Activated CD8-positive, alpha-beta T cell treated with anti-CD3 and anti-CD28 coated beads for 36 hours (primary cell): ENCODE measurements at regions not wholly inside any gene's neighbourhood (a gene's known extent, or its start where the extent isn't known, plus 50 kb on each side); places are given as distances from the start of the nearest gene placed in this dataset.

Experiments
- ATAC-seq: fragments of 200-7000 bp; cut with Tn5 transposase; one replicate; pipeline ENCODE4 v1.10.0; 2021; ENCODE audit warnings: mild to moderate bottlenecking, moderate library complexity
- CTCF ChIA-PET: fragments of 350-600 bp; sonication (Branson Sonifier 250); formaldehyde crosslinking; loops from one replicate; lab custom pipeline; 2021; ENCODE audit warnings: antibody characterized with exemption; lab: Charles Lee
- POLR2A ChIA-PET: fragments of 350-600 bp; sonication (Branson Sonifier 250); formaldehyde crosslinking; loops from one replicate; lab custom pipeline; 2021; ENCODE audit warnings: antibody characterized with exemption; lab: Charles Lee
- DNase-seq: peaks from one replicate; pipeline ENCODE4 v3.0.0-alpha.2; 2020
- H3K27ac Mint-ChIP-seq: one replicate; pipeline ENCODE4 v1.8.0; 2021; ENCODE audit warnings: mild to moderate bottlenecking, mixed read lengths
- H3K27me3 Mint-ChIP-seq: one replicate; pipeline ENCODE4 v1.8.0; 2021; ENCODE audit warnings: mixed read lengths
- H3K36me3 Mint-ChIP-seq: one replicate; pipeline ENCODE4 v1.8.0; 2021; ENCODE audit warnings: low read depth, mixed read lengths
- H3K4me1 Mint-ChIP-seq: one replicate; pipeline ENCODE4 v1.8.0; 2021; ENCODE audit warnings: low read depth, mixed read lengths
- H3K4me3 Mint-ChIP-seq: one replicate; pipeline ENCODE4 v1.8.0; 2021; ENCODE audit warnings: mild to moderate bottlenecking, moderate library complexity, mixed read lengths
- H3K9me3 Mint-ChIP-seq: one replicate; pipeline ENCODE4 v1.8.0; 2021; ENCODE audit warnings: mixed read lengths
- intact Hi-C: fragments of 100-400 bp; cut with micrococcal nuclease; formaldehyde crosslinking; loops from one replicate; pipeline ENCODE4 v1.10.0; 2022
- TF ChIP-seq, protein P1 (sequence below): fragments of 200-600 bp; IDR thresholded peaks from one replicate; pipeline ENCODE4 v1.8.0; 2022; ENCODE audit warnings: antibody characterized with exemption, mild to moderate bottlenecking

DNA sequence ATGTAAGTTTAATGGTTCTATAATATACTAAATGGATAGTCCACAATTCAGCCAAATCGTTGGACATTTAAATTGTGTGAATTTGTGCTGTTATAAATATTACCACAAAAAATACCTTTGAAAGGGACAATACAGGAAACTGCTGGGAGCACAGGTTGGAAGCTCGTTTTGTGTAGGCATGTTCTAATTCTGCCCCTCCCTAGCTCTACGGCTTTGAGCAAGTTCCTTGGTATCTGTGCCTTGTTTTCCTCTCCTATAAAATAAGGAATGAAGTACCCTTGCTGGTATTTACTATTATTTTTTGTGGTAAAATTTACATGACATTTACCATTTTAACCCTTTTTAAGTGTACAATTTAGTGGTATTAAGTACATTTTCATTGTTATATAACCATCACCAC lies 102.6 kb upstream of the SLC7A1 start:
- no peaks in the 10 kb centered on the region for H3K4me1 Mint-ChIP-seq
- intact Hi-C loops: no loop called here
- ChIA-PET POLR2A (no interaction called here), CTCF (interaction anchor here (1.0 kb wide), 1 partner anchor 190 kb away, joined by 3 read pairs; no protein-coding TSS in a partner anchor)
- ATAC-seq (no peak), DNase-seq (no peak)
- TF ChIP-seq, protein P1, sequence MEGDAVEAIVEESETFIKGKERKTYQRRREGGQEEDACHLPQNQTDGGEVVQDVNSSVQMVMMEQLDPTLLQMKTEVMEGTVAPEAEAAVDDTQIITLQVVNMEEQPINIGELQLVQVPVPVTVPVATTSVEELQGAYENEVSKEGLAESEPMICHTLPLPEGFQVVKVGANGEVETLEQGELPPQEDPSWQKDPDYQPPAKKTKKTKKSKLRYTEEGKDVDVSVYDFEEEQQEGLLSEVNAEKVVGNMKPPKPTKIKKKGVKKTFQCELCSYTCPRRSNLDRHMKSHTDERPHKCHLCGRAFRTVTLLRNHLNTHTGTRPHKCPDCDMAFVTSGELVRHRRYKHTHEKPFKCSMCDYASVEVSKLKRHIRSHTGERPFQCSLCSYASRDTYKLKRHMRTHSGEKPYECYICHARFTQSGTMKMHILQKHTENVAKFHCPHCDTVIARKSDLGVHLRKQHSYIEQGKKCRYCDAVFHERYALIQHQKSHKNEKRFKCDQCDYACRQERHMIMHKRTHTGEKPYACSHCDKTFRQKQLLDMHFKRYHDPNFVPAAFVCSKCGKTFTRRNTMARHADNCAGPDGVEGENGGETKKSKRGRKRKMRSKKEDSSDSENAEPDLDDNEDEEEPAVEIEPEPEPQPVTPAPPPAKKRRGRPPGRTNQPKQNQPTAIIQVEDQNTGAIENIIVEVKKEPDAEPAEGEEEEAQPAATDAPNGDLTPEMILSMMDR: no peak
- H3K27me3 Mint-ChIP-seq: peaks cover 17% of the 10 kb centered on the region
- H3K36me3 Mint-ChIP-seq: no peaks in the 10 kb centered on the region
- no peak overlapping the region for H3K4me3 Mint-ChIP-seq
- H3K9me3 Mint-ChIP-seq: no peaks in the 10 kb centered on the region
- no peak overlapping the region for H3K27ac Mint-ChIP-seq

DNA sequence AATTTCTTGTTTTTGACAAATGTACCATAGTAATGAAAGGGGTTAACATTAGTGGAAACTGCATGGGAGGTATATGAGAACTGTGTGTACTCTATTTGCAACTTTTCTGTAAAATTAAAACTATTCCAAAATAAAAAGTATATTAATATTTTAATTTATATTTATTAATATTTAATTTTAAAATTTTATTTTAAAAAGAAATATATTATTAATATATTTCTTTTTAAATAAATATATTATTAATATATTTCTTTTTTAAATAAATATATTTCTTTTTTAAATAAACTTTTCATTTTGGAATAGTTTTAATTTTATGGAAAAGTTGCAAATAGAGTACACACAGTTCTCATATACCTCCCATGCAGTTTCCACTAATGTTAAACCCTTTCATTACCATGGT lies 101.1 kb upstream of the SLC7A1 start:
- CTCF ChIA-PET: interaction anchor here (2.0 kb wide), 1 partner anchor 188 kb away, joined by 7 read pairs; no protein-coding TSS in a partner anchor
- TF ChIP-seq, protein P1: no peak

DNA sequence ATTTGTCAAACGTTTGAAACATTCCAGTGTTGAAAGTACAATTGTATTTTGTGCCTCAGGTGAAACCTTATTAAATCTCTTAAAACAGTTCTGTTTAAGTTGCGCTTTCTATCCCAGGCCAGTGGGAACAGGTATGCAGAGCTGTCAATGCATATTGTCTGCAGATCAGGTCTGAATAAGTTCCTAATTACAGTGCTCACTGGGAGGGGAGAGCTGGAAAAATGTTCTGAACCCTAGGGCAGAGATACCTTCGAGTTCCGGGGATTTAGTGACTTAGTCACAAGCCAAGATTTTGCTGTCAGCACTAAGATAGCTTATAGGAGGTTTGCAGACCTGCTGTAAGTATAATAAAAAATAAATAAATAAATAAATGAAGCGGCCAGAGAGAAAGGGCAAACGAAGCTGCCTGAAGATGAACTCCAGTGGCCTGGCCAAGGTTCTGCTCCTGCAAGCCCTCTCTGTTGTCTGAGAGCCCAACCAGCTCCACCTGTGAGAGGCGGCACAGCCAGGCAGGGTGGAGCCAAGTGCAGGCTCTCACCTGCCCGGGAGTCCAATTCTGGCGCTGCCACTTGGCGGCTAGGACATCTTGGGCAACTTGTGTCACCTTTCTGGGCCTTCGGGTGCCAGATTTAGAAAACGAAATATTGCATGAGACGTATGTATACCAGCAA lies 97.9 kb upstream of the SLC7A1 start:
- Mint-ChIP-seq H3K4me1 (no peaks in the 10 kb centered on the region), H3K4me3 (no peak overlapping the region)
- POLR2A ChIA-PET: no interaction called here

More for the DNA sequence above, 101.1 kb upstream of the SLC7A1 start:
- no peaks in the 10 kb centered on the region for H3K9me3 Mint-ChIP-seq
- POLR2A ChIA-PET: no interaction called here
- no peak for ATAC-seq
- intact Hi-C loops: no loop called here
- DNase-seq: no peak
- H3K27me3 Mint-ChIP-seq: peaks cover 16% of the 10 kb centered on the region
- no peaks in the 10 kb centered on the region for H3K36me3 Mint-ChIP-seq
- H3K27ac Mint-ChIP-seq: no peak overlapping the region
- H3K4me3 Mint-ChIP-seq: no peak overlapping the region
- no peaks in the 10 kb centered on the region for H3K4me1 Mint-ChIP-seq

DNA sequence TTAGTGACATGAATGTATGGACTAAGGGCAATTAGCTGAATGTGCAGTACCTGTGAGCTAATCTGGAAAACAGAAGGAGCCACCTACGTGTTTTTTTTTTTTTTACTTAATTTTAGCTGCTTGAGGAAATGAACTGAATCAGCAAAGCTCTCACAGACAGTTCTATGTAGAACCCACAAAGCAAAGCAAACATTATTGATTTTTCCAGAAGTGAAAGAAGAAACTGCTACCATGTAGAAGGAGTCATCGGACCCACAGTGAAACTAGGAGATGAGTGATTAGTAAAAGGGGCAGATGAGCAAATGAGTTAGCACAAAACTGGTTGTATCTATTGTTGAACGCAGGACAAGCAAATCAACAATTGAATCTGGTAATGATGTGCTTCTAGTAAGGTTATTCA lies 94.1 kb upstream of the SLC7A1 start:
- intact Hi-C loops: no loop called here
- CTCF ChIA-PET: no interaction called here
- Mint-ChIP-seq H3K4me1 (no peaks in the 10 kb centered on the region), H3K36me3 (no peaks in the 10 kb centered on the region), H3K27ac (no peak overlapping the region), H3K27me3 (peaks cover 14% of the 10 kb centered on the region), H3K4me3 (no peak overlapping the region), H3K9me3 (no peaks in the 10 kb centered on the region)
- no peak for DNase-seq
- TF ChIP-seq, protein P1: no peak
- ATAC-seq: no peak
- POLR2A ChIA-PET: no interaction called here

More for the DNA sequence above, 97.9 kb upstream of the SLC7A1 start:
- DNase-seq (no peak), ATAC-seq (no peak)
- peaks cover 14% of the 10 kb centered on the region for H3K27me3 Mint-ChIP-seq
- TF ChIP-seq, protein P1: no peak
- H3K36me3 Mint-ChIP-seq: no peaks in the 10 kb centered on the region
- no peak overlapping the region for H3K27ac Mint-ChIP-seq
- H3K9me3 Mint-ChIP-seq: no peaks in the 10 kb centered on the region
- CTCF ChIA-PET: no interaction called here
- intact Hi-C loops: no loop called here

DNA sequence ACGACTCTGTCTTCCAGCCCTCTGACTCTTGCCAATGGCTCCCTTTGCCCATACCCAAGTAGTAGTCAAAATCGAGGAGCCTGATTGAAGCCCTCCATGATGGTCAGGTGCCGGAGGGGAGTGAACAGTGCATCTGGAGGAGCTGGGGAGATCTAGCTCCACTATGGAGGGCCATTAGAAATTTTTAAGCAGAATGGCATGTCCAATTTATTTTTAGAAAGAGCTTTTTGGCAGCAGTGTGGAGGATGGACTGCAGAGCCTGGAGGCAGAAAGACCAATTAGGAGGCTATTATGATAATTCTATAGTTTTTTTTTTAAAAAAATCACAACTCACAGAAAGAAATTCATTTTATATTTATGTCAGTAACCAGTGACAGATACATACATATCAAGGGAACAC lies 92.7 kb upstream of the SLC7A1 start:
- CTCF ChIA-PET: no interaction called here
- TF ChIP-seq, protein P1: no peak
- POLR2A ChIA-PET: no interaction called here
- no peaks in the 10 kb centered on the region for H3K4me1 Mint-ChIP-seq
- H3K27me3 Mint-ChIP-seq: peaks cover 12% of the 10 kb centered on the region
- no peaks in the 10 kb centered on the region for H3K36me3 Mint-ChIP-seq
- no peak overlapping the region for H3K4me3 Mint-ChIP-seq
- intact Hi-C loops: no loop called here
- no peak overlapping the region for H3K27ac Mint-ChIP-seq
- ATAC-seq (no peak), DNase-seq (no peak)
- no peaks in the 10 kb centered on the region for H3K9me3 Mint-ChIP-seq
